ENCODE measurements at regions not wholly inside any gene's neighbourhood (a gene's known extent, or its start where the extent isn't known, plus 50 kb on each side); places are given as distances from the start of the nearest gene placed in this dataset.
"Not testable (repeated sequence)": the region's sequence is repeated elsewhere in the genome, so short reads cannot be mapped to it uniquely, and the experiment has no call there.

DNA sequence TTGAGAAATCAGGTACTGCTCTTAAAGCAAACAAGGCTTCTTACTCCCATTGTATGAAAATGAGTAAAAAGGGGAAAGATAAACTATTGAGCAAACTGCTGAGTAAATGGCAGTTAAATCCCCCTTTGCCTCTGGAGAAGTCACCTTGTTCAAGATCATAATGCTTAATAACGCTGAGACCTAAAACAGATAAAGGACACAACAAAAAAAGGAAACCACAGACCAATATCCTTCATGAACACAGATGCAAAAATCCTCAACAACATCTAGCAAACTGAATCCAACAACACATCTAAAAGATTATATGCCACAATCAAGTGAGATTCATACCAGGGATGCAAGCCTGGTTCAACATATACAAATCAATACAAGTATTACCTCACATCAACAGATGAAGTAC lies 109.0 kb upstream of the MDM1 start:
- no peaks in the 10 kb centered on the region for H3K4me1 ChIP-seq
- TF ChIP-seq, protein P1, sequence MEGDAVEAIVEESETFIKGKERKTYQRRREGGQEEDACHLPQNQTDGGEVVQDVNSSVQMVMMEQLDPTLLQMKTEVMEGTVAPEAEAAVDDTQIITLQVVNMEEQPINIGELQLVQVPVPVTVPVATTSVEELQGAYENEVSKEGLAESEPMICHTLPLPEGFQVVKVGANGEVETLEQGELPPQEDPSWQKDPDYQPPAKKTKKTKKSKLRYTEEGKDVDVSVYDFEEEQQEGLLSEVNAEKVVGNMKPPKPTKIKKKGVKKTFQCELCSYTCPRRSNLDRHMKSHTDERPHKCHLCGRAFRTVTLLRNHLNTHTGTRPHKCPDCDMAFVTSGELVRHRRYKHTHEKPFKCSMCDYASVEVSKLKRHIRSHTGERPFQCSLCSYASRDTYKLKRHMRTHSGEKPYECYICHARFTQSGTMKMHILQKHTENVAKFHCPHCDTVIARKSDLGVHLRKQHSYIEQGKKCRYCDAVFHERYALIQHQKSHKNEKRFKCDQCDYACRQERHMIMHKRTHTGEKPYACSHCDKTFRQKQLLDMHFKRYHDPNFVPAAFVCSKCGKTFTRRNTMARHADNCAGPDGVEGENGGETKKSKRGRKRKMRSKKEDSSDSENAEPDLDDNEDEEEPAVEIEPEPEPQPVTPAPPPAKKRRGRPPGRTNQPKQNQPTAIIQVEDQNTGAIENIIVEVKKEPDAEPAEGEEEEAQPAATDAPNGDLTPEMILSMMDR (IDR thresholded peaks at IDR 0.05; ENCODE audit: low read depth, low read length), result no peak
- no peak for DNase-seq
- no peaks in the 10 kb centered on the region for H3K9me3 ChIP-seq
- no peaks in the 10 kb centered on the region for H3K36me3 ChIP-seq
- no peaks in the 10 kb centered on the region for H3K27me3 ChIP-seq
- H3K4me3 ChIP-seq (ENCODE audit: low read depth, low read length), result no peak overlapping the region

DNA sequence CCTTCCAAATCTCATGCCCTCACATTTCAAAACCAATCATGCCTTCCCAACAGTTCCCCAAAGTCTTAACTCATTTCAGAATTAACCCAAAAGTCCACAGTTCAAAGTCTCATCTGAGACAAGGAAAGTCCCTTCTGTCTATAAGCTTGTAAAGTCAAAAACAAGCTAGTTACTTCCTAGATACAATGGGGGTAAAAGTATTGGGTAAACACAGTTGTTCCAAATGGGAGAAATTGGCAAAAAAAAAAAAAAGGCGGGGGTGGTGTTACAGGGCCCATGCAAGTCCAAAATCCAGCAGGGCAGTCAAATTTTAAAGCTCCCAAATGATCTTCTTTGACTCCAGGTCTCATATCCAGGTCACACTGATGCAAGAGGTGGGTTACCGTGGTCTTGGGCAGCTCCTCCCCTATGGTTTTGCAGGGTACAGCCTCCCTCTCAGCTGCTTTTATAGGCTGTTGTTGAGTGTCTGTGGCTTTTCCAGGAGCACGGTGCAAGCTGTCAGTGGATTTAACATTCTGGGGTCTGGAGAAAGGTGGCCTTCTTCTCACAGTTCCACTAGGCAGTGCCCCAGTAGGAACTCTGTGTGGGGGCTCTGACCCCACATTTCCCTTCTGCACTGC lies 110.3 kb upstream of the MDM1 start:
- H3K27me3 ChIP-seq; H3K9me3 ChIP-seq; H3K4me3 ChIP-seq (ENCODE audit: low read depth, low read length); H3K4me1 ChIP-seq; DNase-seq; H3K36me3 ChIP-seq: not testable (repeated sequence)

DNA sequence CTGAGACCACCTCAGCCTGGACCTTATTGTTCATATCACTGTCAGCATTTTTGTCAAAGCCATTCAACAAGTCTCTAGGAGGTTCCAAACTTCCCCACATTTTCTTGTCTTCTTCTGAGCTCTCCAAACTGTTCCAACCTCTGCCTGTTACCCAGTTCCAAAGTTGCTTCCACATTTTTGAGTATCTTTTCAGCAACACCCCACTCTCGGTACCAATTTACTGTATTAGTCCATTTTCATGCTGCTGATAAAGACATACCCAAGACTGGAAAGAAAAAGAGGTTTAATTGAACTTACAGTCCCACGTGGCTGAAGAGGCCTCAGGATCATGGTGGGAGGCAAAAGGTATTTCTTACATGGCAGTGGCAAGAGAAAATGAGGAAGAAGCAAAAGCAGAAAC lies 111.5 kb upstream of the MDM1 start:
- not testable (repeated sequence) for H3K36me3 ChIP-seq; DNase-seq; H3K4me1 ChIP-seq; H3K9me3 ChIP-seq; H3K27me3 ChIP-seq; H3K4me3 ChIP-seq (ENCODE audit: low read depth, low read length)

DNA sequence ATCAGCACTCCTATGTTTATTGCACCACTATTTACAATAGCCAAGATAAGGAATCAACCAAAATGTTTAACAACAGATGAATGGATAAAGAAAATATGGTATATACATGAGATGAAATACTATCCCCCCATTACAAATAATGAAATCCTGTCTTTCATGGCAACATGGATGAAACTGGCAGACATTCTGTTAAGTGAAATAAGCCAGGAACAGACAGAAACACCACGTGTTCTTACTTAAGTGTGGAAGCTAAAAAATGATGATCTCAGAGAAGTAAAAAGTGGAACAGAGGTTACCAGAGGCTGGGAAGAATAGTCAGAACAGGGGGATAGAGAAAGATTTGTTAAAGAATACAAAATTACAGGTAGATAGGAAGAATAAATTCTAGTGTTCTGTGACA lies 113.7 kb upstream of the MDM1 start:
- no peaks in the 10 kb centered on the region for H3K4me1 ChIP-seq
- no peak for DNase-seq
- H3K27me3 ChIP-seq, result no peaks in the 10 kb centered on the region
- H3K9me3 ChIP-seq, result no peaks in the 10 kb centered on the region
- H3K36me3 ChIP-seq, result no peaks in the 10 kb centered on the region
- H3K4me3 ChIP-seq (ENCODE audit: low read depth, low read length), result no peak overlapping the region
- TF ChIP-seq, protein P1 (IDR thresholded peaks at IDR 0.05; ENCODE audit: low read depth, low read length), result no peak

DNA sequence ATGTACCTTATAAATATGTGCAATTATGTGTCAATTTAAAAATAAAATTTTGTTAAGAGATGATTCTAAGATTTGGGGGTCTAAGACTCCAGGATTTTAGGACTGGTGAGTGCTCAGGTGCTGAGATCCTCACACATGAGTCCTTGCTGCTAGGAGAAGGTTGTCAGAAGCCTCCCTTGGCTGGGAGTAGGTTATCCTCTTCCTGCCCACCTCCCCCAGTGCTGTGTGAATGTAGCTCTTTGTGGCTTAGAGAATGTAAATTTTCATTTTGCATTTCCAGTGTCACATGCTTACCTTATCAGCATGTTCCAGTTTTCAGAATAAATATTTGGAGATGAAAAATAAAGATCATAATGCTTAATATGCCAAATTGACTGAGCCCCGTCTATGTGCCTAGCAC lies 114.2 kb upstream of the MDM1 start:
- no peaks in the 10 kb centered on the region for H3K9me3 ChIP-seq
- no peak for DNase-seq
- TF ChIP-seq, protein P1 (IDR thresholded peaks at IDR 0.05; ENCODE audit: low read depth, low read length), result no peak

DNA sequence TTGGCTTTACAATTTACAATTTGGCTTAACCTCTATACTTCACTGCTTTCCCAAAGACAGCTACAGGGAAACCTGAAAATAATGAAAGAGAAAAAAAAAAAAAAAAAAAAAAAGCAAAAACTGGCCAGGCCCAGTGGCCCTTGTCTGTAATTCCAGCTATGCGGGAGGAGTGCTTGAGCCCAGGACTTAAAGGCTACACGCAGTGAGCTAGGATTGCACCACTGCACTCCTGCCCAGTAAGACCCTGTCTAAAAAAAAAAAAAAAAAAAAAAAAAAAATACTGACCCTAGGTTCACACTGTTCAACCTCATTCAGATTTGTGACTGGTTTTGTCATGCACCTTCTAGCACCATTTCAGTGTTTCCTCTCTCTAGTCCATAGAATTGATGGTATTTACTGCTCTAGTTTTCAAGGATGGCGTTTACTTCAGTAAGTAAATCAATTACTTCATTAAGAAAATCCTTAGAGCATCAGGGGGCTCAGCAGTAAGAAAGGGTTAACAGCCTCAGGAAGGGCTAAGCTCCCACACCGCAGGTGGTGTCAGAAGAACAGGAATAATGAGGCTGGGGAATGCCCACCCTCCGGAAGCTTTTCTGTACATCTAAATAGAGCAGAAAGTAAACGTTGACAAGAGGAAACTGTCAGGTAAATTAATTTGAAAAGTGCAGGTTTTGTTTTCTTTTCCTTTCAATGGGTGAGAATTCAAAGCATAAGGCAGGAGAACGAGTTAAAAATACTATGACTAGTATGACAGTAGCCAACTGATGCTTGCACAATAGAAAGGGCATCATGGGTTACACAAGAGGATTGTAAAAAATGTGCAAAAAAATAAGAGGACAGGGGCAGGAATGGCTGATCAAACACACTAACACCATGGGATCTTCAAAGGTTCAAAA lies 115.0 kb upstream of the MDM1 start:
- no peaks in the 10 kb centered on the region for H3K27me3 ChIP-seq
- H3K4me3 ChIP-seq (ENCODE audit: low read depth, low read length), result no peak overlapping the region
- TF ChIP-seq, protein P1 (IDR thresholded peaks at IDR 0.05; ENCODE audit: low read depth, low read length), result no peak
- no peaks in the 10 kb centered on the region for H3K4me1 ChIP-seq
- H3K36me3 ChIP-seq, result no peaks in the 10 kb centered on the region
- DNase-seq, result no peak
- H3K9me3 ChIP-seq, result no peaks in the 10 kb centered on the region

More for the DNA sequence above, 114.2 kb upstream of the MDM1 start:
- Histone ChIP-seq H3K4me3 (ENCODE audit: low read depth, low read length) (no peak overlapping the region), H3K4me1 (no peaks in the 10 kb centered on the region), H3K36me3 (no peaks in the 10 kb centered on the region), H3K27me3 (no peaks in the 10 kb centered on the region)

DNA sequence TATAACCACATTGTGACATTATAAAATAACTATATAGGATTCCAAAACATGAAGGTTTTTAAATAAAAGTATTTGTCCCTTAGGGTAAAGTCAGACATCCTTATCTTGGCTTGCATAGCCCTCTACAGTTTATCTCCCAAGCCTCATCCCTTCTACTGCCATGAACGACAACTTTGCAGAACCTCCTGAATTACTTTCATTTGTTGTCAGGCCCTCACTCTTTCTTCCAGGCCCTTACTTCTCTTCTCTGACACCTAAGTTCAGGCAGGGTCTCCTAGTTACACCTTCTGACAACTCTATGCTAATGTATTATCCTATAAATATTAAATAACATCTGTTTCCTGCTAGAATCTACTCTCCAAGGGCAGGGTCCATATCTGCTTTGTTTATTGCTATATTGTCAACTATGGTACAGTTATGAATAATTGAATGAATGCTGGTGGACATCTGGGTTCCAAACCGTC lies 115.7 kb upstream of the MDM1 start:
- no peaks in the 10 kb centered on the region for H3K9me3 ChIP-seq
- DNase-seq, result no peak
- no peaks in the 10 kb centered on the region for H3K36me3 ChIP-seq
- TF ChIP-seq, protein P1 (IDR thresholded peaks at IDR 0.05; ENCODE audit: low read depth, low read length), result no peak
- no peaks in the 10 kb centered on the region for H3K4me1 ChIP-seq
- H3K4me3 ChIP-seq (ENCODE audit: low read depth, low read length), result no peak overlapping the region
- H3K27me3 ChIP-seq, result no peaks in the 10 kb centered on the region

All from BE2C (cell line).